ENCODE measurements at regions not wholly inside any gene's neighbourhood (a gene's known extent, or its start where the extent isn't known, plus 50 kb on each side); places are given as distances from the start of the nearest gene placed in this dataset.
A peak's percentile ranks its signal among the peaks of the same experiment; 100 is the strongest.

DNA sequence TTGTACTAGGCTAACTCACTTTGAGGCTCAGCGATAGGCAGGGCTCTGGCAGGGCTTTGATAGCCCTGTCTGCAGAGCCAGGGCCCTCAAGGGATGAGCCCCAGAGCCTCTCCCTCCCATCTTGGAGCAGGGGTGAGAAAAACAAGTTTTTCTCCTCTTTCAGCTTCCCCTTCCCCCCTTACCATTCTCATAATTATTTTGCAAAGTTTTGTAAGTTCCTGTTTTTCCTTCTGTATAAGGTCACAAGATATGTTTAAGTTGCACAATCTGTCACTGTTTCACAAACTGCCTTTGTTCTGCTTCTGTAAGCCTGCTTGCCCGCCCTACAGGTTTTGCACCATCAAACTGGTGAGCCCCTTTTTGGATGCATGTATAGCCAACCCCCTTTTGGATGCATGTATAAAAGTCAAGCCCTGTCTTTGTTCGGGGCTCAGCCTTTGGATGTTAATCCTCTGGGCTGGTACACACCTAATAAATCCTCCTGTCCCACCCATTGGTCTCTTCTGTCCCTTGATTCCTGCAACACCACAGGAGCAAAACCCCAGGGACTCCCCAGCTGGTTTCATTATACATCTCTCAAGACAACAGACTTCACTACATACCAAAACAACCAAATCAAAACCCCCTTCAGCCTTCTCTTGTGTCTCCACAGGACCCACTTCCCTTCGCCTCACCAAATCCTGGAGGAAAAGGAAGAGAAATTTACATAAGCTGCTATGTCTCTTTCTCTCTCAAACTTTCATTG is 52.5 kb upstream of the RESF1 start:
- intact Hi-C loops (cut with micrococcal nuclease) = no loop called here
- Histone ChIP-seq H3K27ac (ENCODE audit: low read length) (peak overlapping the region; percentile 1), H3K4me1 (ENCODE audit: control insufficient read depth, insufficient read depth, low read length) (peaks cover 3% of the 10 kb centered on the region), H3K9me3 (ENCODE audit: control insufficient read depth, insufficient read depth, low read length) (peaks cover 20% of the 10 kb centered on the region), H3K27me3 (ENCODE audit: control insufficient read depth, insufficient read depth, low read length) (no peaks in the 10 kb centered on the region), H3K4me3 (ENCODE audit: low read length) (no peak overlapping the region), H3K36me3 (ENCODE audit: control insufficient read depth, insufficient read depth, low read length) (no peaks in the 10 kb centered on the region)
- TF ChIP-seq, protein P1, sequence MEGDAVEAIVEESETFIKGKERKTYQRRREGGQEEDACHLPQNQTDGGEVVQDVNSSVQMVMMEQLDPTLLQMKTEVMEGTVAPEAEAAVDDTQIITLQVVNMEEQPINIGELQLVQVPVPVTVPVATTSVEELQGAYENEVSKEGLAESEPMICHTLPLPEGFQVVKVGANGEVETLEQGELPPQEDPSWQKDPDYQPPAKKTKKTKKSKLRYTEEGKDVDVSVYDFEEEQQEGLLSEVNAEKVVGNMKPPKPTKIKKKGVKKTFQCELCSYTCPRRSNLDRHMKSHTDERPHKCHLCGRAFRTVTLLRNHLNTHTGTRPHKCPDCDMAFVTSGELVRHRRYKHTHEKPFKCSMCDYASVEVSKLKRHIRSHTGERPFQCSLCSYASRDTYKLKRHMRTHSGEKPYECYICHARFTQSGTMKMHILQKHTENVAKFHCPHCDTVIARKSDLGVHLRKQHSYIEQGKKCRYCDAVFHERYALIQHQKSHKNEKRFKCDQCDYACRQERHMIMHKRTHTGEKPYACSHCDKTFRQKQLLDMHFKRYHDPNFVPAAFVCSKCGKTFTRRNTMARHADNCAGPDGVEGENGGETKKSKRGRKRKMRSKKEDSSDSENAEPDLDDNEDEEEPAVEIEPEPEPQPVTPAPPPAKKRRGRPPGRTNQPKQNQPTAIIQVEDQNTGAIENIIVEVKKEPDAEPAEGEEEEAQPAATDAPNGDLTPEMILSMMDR (IDR thresholded peaks at IDR 0.05) = no peak
- Mint-ChIP-seq H3K36me3 (peaks cover 18% of the 10 kb centered on the region), H3K27ac (no peak overlapping the region), H3K4me1 (peaks cover 6 to 9% of the 10 kb centered on the region in 2 donors), H3K4me3 (no peak overlapping the region), H3K27me3 (ENCODE audit: low read depth in 2 of 2) (no peaks in the 10 kb centered on the region), H3K9me3 (peaks cover 8 to 18% of the 10 kb centered on the region in 2 donors)
- WGBS (ENCODE audit: insufficient coverage) = 81% methylated on average over 4 of the region's 4 CpGs
- DNase-seq (no peak), ATAC-seq (peak in 1 of 3 donors; percentile 39)

DNA sequence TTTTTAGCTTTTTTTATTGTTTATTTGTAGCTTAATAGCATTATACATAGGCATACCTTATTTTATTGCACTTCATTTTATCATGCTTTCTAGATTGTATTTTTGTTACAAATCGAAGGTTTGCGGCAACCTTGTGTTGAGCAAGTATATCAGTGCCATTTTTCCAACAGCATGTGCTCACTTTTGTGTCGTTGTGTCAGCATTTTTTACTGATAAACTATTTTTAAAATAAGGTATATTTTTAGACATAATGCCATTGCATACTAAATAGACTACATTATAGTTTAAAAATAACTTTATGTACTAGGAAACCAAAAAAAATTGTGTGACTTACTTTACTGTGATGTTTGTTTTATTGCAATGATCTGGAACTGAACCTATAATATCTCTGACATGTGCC is 56.2 kb upstream of the RESF1 start:
- peaks cover 8 to 20% of the 10 kb centered on the region in 2 donors for H3K9me3 Mint-ChIP-seq
- no peaks in the 10 kb centered on the region for H3K27me3 Mint-ChIP-seq (ENCODE audit: low read depth in 2 of 2)
- H3K4me1 ChIP-seq (ENCODE audit: control insufficient read depth, insufficient read depth, low read length) = peaks cover 19% of the 10 kb centered on the region
- ATAC-seq (no peak), DNase-seq (no peak)
- no peak overlapping the region for H3K27ac Mint-ChIP-seq
- no peaks in the 10 kb centered on the region for H3K27me3 ChIP-seq (ENCODE audit: control insufficient read depth, insufficient read depth, low read length)
- peaks cover 29% of the 10 kb centered on the region for H3K9me3 ChIP-seq (ENCODE audit: control insufficient read depth, insufficient read depth, low read length)
- WGBS (ENCODE audit: insufficient coverage) = 96% methylated on average over 2 of the region's 3 CpGs
- TF ChIP-seq, protein P1 (IDR thresholded peaks at IDR 0.05) = no peak
- H3K36me3 ChIP-seq (ENCODE audit: control insufficient read depth, insufficient read depth, low read length) = no peaks in the 10 kb centered on the region
- no peak overlapping the region for H3K27ac ChIP-seq (ENCODE audit: low read length)
- no peak overlapping the region for H3K4me3 Mint-ChIP-seq
- intact Hi-C loops (cut with micrococcal nuclease) = no loop called here
- H3K4me1 Mint-ChIP-seq = peaks cover 27 to 29% of the 10 kb centered on the region in 2 donors
- no peak overlapping the region for H3K4me3 ChIP-seq (ENCODE audit: low read length)
- H3K36me3 Mint-ChIP-seq = peaks cover 18% of the 10 kb centered on the region

DNA sequence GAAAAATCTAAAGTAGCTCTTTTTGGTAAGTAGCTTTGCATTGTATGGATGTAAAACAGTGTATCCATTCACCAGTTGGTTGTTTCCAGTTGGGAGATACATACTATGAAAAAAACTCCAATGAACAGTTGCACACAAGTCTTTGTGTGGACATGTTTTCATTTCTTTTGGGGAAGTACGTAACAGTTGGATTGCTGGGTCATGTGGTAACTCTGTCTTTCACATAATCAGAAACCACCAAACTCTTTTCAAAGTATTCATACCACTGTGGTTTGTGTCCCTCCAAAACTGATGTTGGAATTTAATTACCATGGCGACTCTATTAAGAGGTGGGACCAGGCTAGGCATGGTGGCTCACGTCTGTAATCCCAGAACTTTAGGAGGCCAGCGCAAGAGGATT is 58.9 kb upstream of the RESF1 start:
- Mint-ChIP-seq H3K9me3 (peaks cover 5 to 9% of the 10 kb centered on the region in 2 donors), H3K4me3 (no peak overlapping the region), H3K36me3 (peaks cover 13% of the 10 kb centered on the region), H3K27me3 (ENCODE audit: low read depth in 2 of 2) (no peaks in the 10 kb centered on the region), H3K4me1 (peaks cover 48 to 50% of the 10 kb centered on the region in 2 donors), H3K27ac (peak overlapping the region; percentile 41 to 49)
- ATAC-seq = no peak
- H3K9me3 ChIP-seq (ENCODE audit: control insufficient read depth, insufficient read depth, low read length) = peaks cover 29% of the 10 kb centered on the region
- no peaks in the 10 kb centered on the region for H3K27me3 ChIP-seq (ENCODE audit: control insufficient read depth, insufficient read depth, low read length)
- no peaks in the 10 kb centered on the region for H3K36me3 ChIP-seq (ENCODE audit: control insufficient read depth, insufficient read depth, low read length)
- 79% methylated on average over 4 of the region's 4 CpGs for WGBS (ENCODE audit: insufficient coverage)
- no peak for DNase-seq
- H3K27ac ChIP-seq (ENCODE audit: low read length) = no peak overlapping the region
- peaks cover 41% of the 10 kb centered on the region for H3K4me1 ChIP-seq (ENCODE audit: control insufficient read depth, insufficient read depth, low read length)
- intact Hi-C loops (cut with micrococcal nuclease) = loop anchor here (1.0 kb wide), 1 partner anchor 32 kb away; no protein-coding TSS in a partner anchor
- H3K4me3 ChIP-seq (ENCODE audit: low read length) = no peak overlapping the region
- TF ChIP-seq, protein P1 (IDR thresholded peaks at IDR 0.05) = no peak

All from natural killer cell (primary cell).